RKO (cell line): ENCODE measurements at regions not wholly inside any gene's neighbourhood (a gene's known extent, or its start where the extent isn't known, plus 50 kb on each side); places are given as distances from the start of the nearest gene placed in this dataset.
A peak's percentile ranks its signal among the peaks of the same experiment; 100 is the strongest.

Experiments used
- DNase-seq: peaks from one replicate; pipeline ENCODE4 v3.0.0-alpha.2; 2016; ENCODE audit warnings: low spot score

GRCh38 chr18:56278421-56279003, 359.9 kb downstream of the TXNL1 start:
- DNase-seq: no peak

- DNase-seq: no peak
Observed at GRCh38 chr18:56276466-56276865, 361.9 kb downstream of the TXNL1 start.

- DNase-seq: no peak
Observed at GRCh38 chr18:56273541-56274219, 364.7 kb downstream of the TXNL1 start.

- DNase-seq: no peak
Observed at GRCh38 chr18:56270671-56271250, 367.6 kb downstream of the TXNL1 start.

- no peak for DNase-seq
Observed at GRCh38 chr18:56269958-56270357, 368.4 kb downstream of the TXNL1 start.

GRCh38 chr18:56268952-56269351, 369.4 kb downstream of the TXNL1 start:
- DNase-seq: no peak

GRCh38 chr18:56267334-56267733, 371.1 kb downstream of the TXNL1 start:
- no peak for DNase-seq

- no peak for DNase-seq
Observed at GRCh38 chr18:56258178-56258577, 380.2 kb downstream of the TXNL1 start.

- peak; percentile 58 for DNase-seq
Observed at GRCh38 chr18:56257205-56257604, 381.2 kb downstream of the TXNL1 start.

- no peak for DNase-seq
Observed at GRCh38 chr18:56256659-56257058, 381.7 kb downstream of the TXNL1 start.

- DNase-seq: no peak
Observed at GRCh38 chr18:56255381-56255780, 383.0 kb downstream of the TXNL1 start.

GRCh38 chr18:56252456-56252855, 385.9 kb downstream of the TXNL1 start:
- no peak for DNase-seq

GRCh38 chr18:56248610-56249235, 389.7 kb downstream of the TXNL1 start:
- DNase-seq: no peak

- no peak for DNase-seq
Observed at GRCh38 chr18:56246916-56247315, 391.5 kb downstream of the TXNL1 start.

- DNase-seq: no peak
Observed at GRCh38 chr18:56245866-56246580, 392.4 kb downstream of the TXNL1 start.

- no peak for DNase-seq
Observed at GRCh38 chr18:56240405-56240804, 398.0 kb downstream of the TXNL1 start.

- peak; percentile 53 for DNase-seq
Observed at GRCh38 chr18:56238576-56238975, 399.8 kb downstream of the TXNL1 start.

GRCh38 chr18:56235481-56236013, 402.8 kb downstream of the TXNL1 start:
- no peak for DNase-seq

GRCh38 chr18:56235071-56235470, 403.3 kb downstream of the TXNL1 start:
- DNase-seq: no peak

GRCh38 chr18:56233595-56233994, 404.8 kb downstream of the TXNL1 start:
- DNase-seq: peak; percentile 61

GRCh38 chr18:56226025-56226424, 412.4 kb downstream of the TXNL1 start:
- no peak for DNase-seq
